Neural progenitor cell (in vitro differentiated cells): ENCODE measurements at regions not wholly inside any gene's neighbourhood (a gene's known extent, or its start where the extent isn't known, plus 50 kb on each side); places are given as distances from the start of the nearest gene placed in this dataset.

Experiments
- DNase-seq: peaks from one replicate; pipeline ENCODE4 v3.0.0-alpha.2; 2016; ENCODE audit warnings: low spot score
- H2AFZ ChIP-seq: fragments of 200-600 bp; sonication (generic); replicated peaks from 2 replicates; pipeline ENCODE4 v1.6.1; 2016; ENCODE audit warnings: antibody characterized with exemption
- H3F3A ChIP-seq: fragments of 200-600 bp; sonication (generic); 2 replicates; pipeline ENCODE4 v1.6.1; 2016; ENCODE audit warnings: antibody characterized with exemption, low read depth
- H3K27ac ChIP-seq: fragments of 200-600 bp; sonication (generic); 2 replicates; pipeline ENCODE4 v1.5.1; 2016; ENCODE audit warnings: mild to moderate bottlenecking
- H3K27me3 ChIP-seq: fragments of 200-600 bp; sonication (generic); 2 replicates; pipeline ENCODE4 v1.6.1; 2016; ENCODE audit warnings: mild to moderate bottlenecking, moderate library complexity
- H3K36me3 ChIP-seq: fragments of 200-600 bp; sonication (generic); 2 replicates; pipeline ENCODE4 v1.5.1; 2016
- H3K4me1 ChIP-seq: fragments of 200-600 bp; sonication (generic); 2 replicates; pipeline ENCODE4 v1.6.1; 2016; ENCODE audit warnings: mixed run types
- H3K4me2 ChIP-seq: fragments of 200-600 bp; sonication (generic); 2 replicates; pipeline ENCODE4 v1.6.1; 2016
- H3K4me3 ChIP-seq: fragments of 200-600 bp; sonication (generic); 2 replicates; pipeline ENCODE4 v1.5.1; 2016
- H3K79me2 ChIP-seq: fragments of 200-600 bp; sonication (generic); 2 replicates; pipeline ENCODE4 v1.6.1; 2016; ENCODE audit warnings: low read depth
- H3K9ac ChIP-seq: fragments of 200-600 bp; sonication (generic); 2 replicates; pipeline ENCODE4 v1.6.1; 2016
- H3K9me3 ChIP-seq: fragments of 200-600 bp; sonication (generic); 2 replicates; pipeline ENCODE4 v1.5.1; 2016; ENCODE audit warnings: low read depth
- H4K20me1 ChIP-seq: fragments of 200-600 bp; sonication (generic); 2 replicates; pipeline ENCODE4 v1.6.1; 2016; ENCODE audit warnings: low read depth
- H3K27ac Mint-ChIP-seq: 3 replicates; pipeline ENCODE4 v1.8.0; 2021; ENCODE audit warnings: mixed read lengths
- H3K27me3 Mint-ChIP-seq: 2 replicates; pipeline ENCODE4 v1.8.0; 2022; ENCODE audit warnings: low read depth, mild to moderate bottlenecking, inconsistent platforms, moderate library complexity, mixed read lengths; ENCODE audit not compliant: insufficient read depth
- H3K36me3 Mint-ChIP-seq: 3 replicates; pipeline ENCODE4 v1.8.0; 2021; ENCODE audit warnings: mixed read lengths
- H3K4me1 Mint-ChIP-seq: 3 replicates; pipeline ENCODE4 v1.8.0; 2021; ENCODE audit warnings: mixed read lengths
- H3K4me3 Mint-ChIP-seq: 3 replicates; pipeline ENCODE4 v1.8.0; 2021; ENCODE audit warnings: mild to moderate bottlenecking, moderate library complexity, mixed read lengths
- H3K9me3 Mint-ChIP-seq: 3 replicates; pipeline ENCODE4 v1.8.0; 2020; ENCODE audit warnings: mixed read lengths
- CTCF ChIP-seq: fragments of 200-600 bp; sonication (generic); IDR thresholded peaks from 2 replicates; pipeline ENCODE4 v1.5.1; 2017; ENCODE audit warnings: antibody characterized with exemption, mild to moderate bottlenecking
- EZH2 ChIP-seq: fragments of 200-600 bp; sonication (generic); IDR thresholded peaks from 2 replicates; pipeline ENCODE4 v1.6.1; 2017; ENCODE audit warnings: antibody characterized with exemption, mild to moderate bottlenecking, moderate library complexity
- EZH2phosphoT487 ChIP-seq: fragments of 200-600 bp; sonication (generic); IDR thresholded peaks from 2 replicates; pipeline ENCODE4 v1.6.1; 2017; ENCODE audit warnings: antibody characterized with exemption

DNA sequence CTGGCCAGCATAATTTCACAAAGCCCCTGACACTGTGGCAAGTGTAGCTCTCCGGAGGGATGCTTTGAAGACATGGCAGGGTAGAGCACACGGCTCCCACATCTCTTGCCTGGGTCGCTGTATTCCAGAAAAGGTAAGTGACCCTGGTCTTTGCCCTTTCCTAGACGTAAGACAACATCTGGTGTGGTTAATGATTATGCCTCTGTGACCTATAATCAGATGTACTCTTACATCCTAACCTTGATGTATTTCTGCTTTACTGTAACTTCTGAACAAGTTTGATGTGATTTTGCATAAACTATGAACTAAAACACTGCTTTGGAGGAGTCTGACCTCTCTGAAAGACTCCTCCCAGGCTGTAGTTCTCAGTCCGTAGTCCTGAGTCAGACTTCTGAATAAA lies 59.1 kb upstream of the ACSL1 start:
- no peaks in the 10 kb centered on the region for H3K79me2 ChIP-seq
- no peak for DNase-seq
- H2AFZ ChIP-seq: no peak overlapping the region
- no peaks in the 10 kb centered on the region for H3K4me1 ChIP-seq
- TF ChIP-seq EZH2 (no peak), EZH2phosphoT487 (no peak), CTCF (no peak)
- H3K27ac ChIP-seq: no peak overlapping the region
- H3K9ac ChIP-seq: no peak overlapping the region
- H3K4me3 Mint-ChIP-seq: no peak overlapping the region
- H3K36me3 ChIP-seq: no peaks in the 10 kb centered on the region
- H3K36me3 Mint-ChIP-seq: no peaks in the 10 kb centered on the region
- H3K27me3 ChIP-seq: no peaks in the 10 kb centered on the region
- H3K27me3 Mint-ChIP-seq: peaks cover 7% of the 10 kb centered on the region
- no peak overlapping the region for H3K27ac Mint-ChIP-seq
- H3K9me3 Mint-ChIP-seq: no peaks in the 10 kb centered on the region
- no peaks in the 10 kb centered on the region for H4K20me1 ChIP-seq
- no peak overlapping the region for H3K4me3 ChIP-seq
- no peak overlapping the region for H3K4me2 ChIP-seq
- H3K9me3 ChIP-seq: no peaks in the 10 kb centered on the region
- H3F3A ChIP-seq: no peaks in the 10 kb centered on the region
- no peaks in the 10 kb centered on the region for H3K4me1 Mint-ChIP-seq

DNA sequence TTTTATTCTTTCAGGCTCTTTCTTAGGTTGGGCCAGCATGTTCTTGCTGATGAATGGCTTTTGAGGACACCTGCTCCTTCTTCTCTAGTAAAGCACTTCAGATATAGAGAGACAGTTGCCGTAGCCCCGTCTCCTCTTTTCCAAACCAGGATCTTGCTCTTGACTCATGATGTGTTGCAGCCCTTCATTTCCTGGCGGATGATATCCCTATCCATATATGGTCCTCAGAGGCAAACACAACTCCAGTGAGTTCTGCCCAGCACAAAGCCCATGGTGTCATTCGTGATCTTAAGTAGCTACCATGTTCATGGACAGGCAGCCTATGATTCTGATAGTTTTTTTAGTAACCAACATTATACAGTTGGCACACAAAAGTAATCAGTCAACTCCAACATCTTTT lies 59.8 kb upstream of the ACSL1 start:
- TF ChIP-seq CTCF (no peak), EZH2 (no peak), EZH2phosphoT487 (no peak)
- H3K9me3 Mint-ChIP-seq: no peaks in the 10 kb centered on the region
- Histone ChIP-seq H2AFZ (no peak overlapping the region), H3K4me3 (no peak overlapping the region), H4K20me1 (no peaks in the 10 kb centered on the region), H3K36me3 (no peaks in the 10 kb centered on the region), H3K4me1 (no peaks in the 10 kb centered on the region), H3F3A (no peaks in the 10 kb centered on the region), H3K4me2 (no peak overlapping the region), H3K79me2 (no peaks in the 10 kb centered on the region), H3K27me3 (no peaks in the 10 kb centered on the region), H3K9ac (no peak overlapping the region), H3K9me3 (no peaks in the 10 kb centered on the region), H3K27ac (no peak overlapping the region)
- H3K27me3 Mint-ChIP-seq: peaks cover 7% of the 10 kb centered on the region
- no peak for DNase-seq
- no peak overlapping the region for H3K27ac Mint-ChIP-seq
- no peaks in the 10 kb centered on the region for H3K36me3 Mint-ChIP-seq
- no peak overlapping the region for H3K4me3 Mint-ChIP-seq
- H3K4me1 Mint-ChIP-seq: no peaks in the 10 kb centered on the region

GRCh38 chr4:184887333-184887732 lies 61.6 kb upstream of the ACSL1 start:
- Histone ChIP-seq H3K36me3 (no peaks in the 10 kb centered on the region), H4K20me1 (no peaks in the 10 kb centered on the region), H3K4me1 (no peaks in the 10 kb centered on the region), H3K9me3 (no peaks in the 10 kb centered on the region), H3F3A (no peaks in the 10 kb centered on the region), H2AFZ (no peak overlapping the region), H3K79me2 (no peaks in the 10 kb centered on the region), H3K4me2 (no peak overlapping the region), H3K27me3 (no peaks in the 10 kb centered on the region), H3K9ac (no peak overlapping the region), H3K4me3 (no peak overlapping the region), H3K27ac (no peak overlapping the region)
- Mint-ChIP-seq H3K27ac (no peak overlapping the region), H3K27me3 (peaks cover 7% of the 10 kb centered on the region), H3K36me3 (no peaks in the 10 kb centered on the region), H3K9me3 (no peaks in the 10 kb centered on the region), H3K4me1 (no peaks in the 10 kb centered on the region), H3K4me3 (no peak overlapping the region)
- TF ChIP-seq EZH2phosphoT487: no peak
- TF ChIP-seq CTCF: no peak
- TF ChIP-seq EZH2: no peak
- no peak for DNase-seq

- Mint-ChIP-seq H3K27me3 (peaks cover 7% of the 10 kb centered on the region), H3K36me3 (no peaks in the 10 kb centered on the region), H3K9me3 (no peaks in the 10 kb centered on the region), H3K4me1 (no peaks in the 10 kb centered on the region), H3K27ac (no peak overlapping the region), H3K4me3 (no peak overlapping the region)
- no peaks in the 10 kb centered on the region for H4K20me1 ChIP-seq
- no peak overlapping the region for H3K9ac ChIP-seq
- no peak overlapping the region for H2AFZ ChIP-seq
- no peak for DNase-seq
- H3K4me1 ChIP-seq: no peaks in the 10 kb centered on the region
- no peak for TF ChIP-seq CTCF
- TF ChIP-seq EZH2: no peak
- no peak for TF ChIP-seq EZH2phosphoT487
- H3K4me2 ChIP-seq: no peak overlapping the region
- H3K27me3 ChIP-seq: no peaks in the 10 kb centered on the region
- no peaks in the 10 kb centered on the region for H3F3A ChIP-seq
- H3K27ac ChIP-seq: no peak overlapping the region
- H3K36me3 ChIP-seq: no peaks in the 10 kb centered on the region
- H3K9me3 ChIP-seq: no peaks in the 10 kb centered on the region
- no peak overlapping the region for H3K4me3 ChIP-seq
- no peaks in the 10 kb centered on the region for H3K79me2 ChIP-seq
Observed at GRCh38 chr4:184887947-184888346, 62.2 kb upstream of the ACSL1 start.
